ENCODE measurements at regions not wholly inside any gene's neighbourhood (a gene's known extent, or its start where the extent isn't known, plus 50 kb on each side); places are given as distances from the start of the nearest gene placed in this dataset.

- no peak for DNase-seq (ENCODE audit: low read depth)
These were observed 725.5 kb downstream of the DNAJB9 start for GRCh38 chr7:109295158-109295557.

- no peak for DNase-seq (ENCODE audit: low read depth)
These were observed 739.1 kb downstream of the DNAJB9 start for GRCh38 chr7:109308816-109309215.

GRCh38 chr7:109309790-109310189 lies 740.1 kb downstream of the DNAJB9 start:
- DNase-seq (ENCODE audit: low read depth) = no peak

- DNase-seq (ENCODE audit: low read depth) = no peak
These were observed 748.5 kb downstream of the DNAJB9 start for GRCh38 chr7:109318136-109318535.

GRCh38 chr7:109322833-109323232 lies 753.2 kb downstream of the DNAJB9 start:
- DNase-seq (ENCODE audit: low read depth) = no peak

GRCh38 chr7:109331423-109331822 lies 761.7 kb downstream of the DNAJB9 start:
- DNase-seq (ENCODE audit: low read depth) = no peak

- no peak for DNase-seq (ENCODE audit: low read depth)
These were observed 766.3 kb downstream of the DNAJB9 start for GRCh38 chr7:109335951-109336350.

GRCh38 chr7:109336531-109336930 lies 766.9 kb downstream of the DNAJB9 start:
- DNase-seq (ENCODE audit: low read depth) = no peak

GRCh38 chr7:109343678-109344077 lies 774.0 kb downstream of the DNAJB9 start:
- peak; percentile 36 for DNase-seq (ENCODE audit: low read depth)

- DNase-seq (ENCODE audit: low read depth) = no peak
These were observed 781.8 kb downstream of the DNAJB9 start for GRCh38 chr7:109351493-109351892.

- peak; percentile 29 for DNase-seq (ENCODE audit: low read depth)
These were observed 784.3 kb downstream of the DNAJB9 start for GRCh38 chr7:109354000-109354399.

GRCh38 chr7:109354552-109354951 lies 784.9 kb downstream of the DNAJB9 start:
- DNase-seq (ENCODE audit: low read depth) = no peak

- no peak for DNase-seq (ENCODE audit: low read depth)
These were observed 806.1 kb downstream of the DNAJB9 start for GRCh38 chr7:109375823-109376222.

- peak; percentile 68 for DNase-seq (ENCODE audit: low read depth)
These were observed 806.9 kb downstream of the DNAJB9 start for GRCh38 chr7:109376576-109376975.

- DNase-seq (ENCODE audit: low read depth) = no peak
These were observed 807.6 kb downstream of the DNAJB9 start for GRCh38 chr7:109377076-109377884.

GRCh38 chr7:109386959-109387358 lies 817.3 kb downstream of the DNAJB9 start:
- DNase-seq (ENCODE audit: low read depth) = no peak

GRCh38 chr7:109387530-109387929 lies 817.9 kb downstream of the DNAJB9 start:
- no peak for DNase-seq (ENCODE audit: low read depth)

GRCh38 chr7:109391240-109391639 lies 821.6 kb downstream of the DNAJB9 start:
- DNase-seq (ENCODE audit: low read depth) = no peak

- DNase-seq (ENCODE audit: low read depth) = no peak
These were observed 832.4 kb downstream of the DNAJB9 start for GRCh38 chr7:109402107-109402506.

GRCh38 chr7:109407756-109408155 lies 838.1 kb downstream of the DNAJB9 start:
- DNase-seq (ENCODE audit: low read depth) = no peak

- DNase-seq (ENCODE audit: low read depth) = no peak
These were observed 868.3 kb downstream of the DNAJB9 start for GRCh38 chr7:109437957-109438356.

GRCh38 chr7:109449760-109450159 lies 880.1 kb downstream of the DNAJB9 start:
- DNase-seq (ENCODE audit: low read depth) = no peak

GRCh38 chr7:109456116-109456515 lies 886.4 kb downstream of the DNAJB9 start:
- no peak for DNase-seq (ENCODE audit: low read depth)

GRCh38 chr7:109460296-109460695 lies 890.6 kb downstream of the DNAJB9 start:
- no peak for DNase-seq (ENCODE audit: low read depth)
